RWPE1 (cell line): ENCODE measurements at regions not wholly inside any gene's neighbourhood (a gene's known extent, or its start where the extent isn't known, plus 50 kb on each side); places are given as distances from the start of the nearest gene placed in this dataset.

Source experiments
- CTCF ChIA-PET: fragments of 350-600 bp; sonication (Branson Sonifier 250); formaldehyde crosslinking; extraction: SDS; loops from one replicate; lab custom pipeline; 2021; lab: Yijun Ruan, JAX
- POLR2A ChIA-PET: fragments of 400-600 bp; formaldehyde crosslinking; extraction: SDS; loops from one replicate; lab custom pipeline; 2020; ENCODE audit warnings: antibody characterized with exemption; ENCODE audit not compliant: low non-redundant PET; lab: Yijun Ruan, JAX
- DNase-seq: peaks from one replicate; pipeline ENCODE4 v3.0.0; 2012; ENCODE audit warnings: low spot score
- H3K27ac ChIP-seq: fragments of 450-650 bp; 2 replicates; pipeline ENCODE4 v1.5.1; 2017
- TF ChIP-seq, protein P1 (sequence below): fragments of 450-650 bp; conservative IDR thresholded peaks from 2 replicates; pipeline ENCODE4 v1.5.1; 2017; ENCODE audit warnings: low read depth, mild to moderate bottlenecking

GRCh38 chr4:114236171-114236769 is 256.8 kb upstream of the ARSJ start:
- TF ChIP-seq, protein P1, sequence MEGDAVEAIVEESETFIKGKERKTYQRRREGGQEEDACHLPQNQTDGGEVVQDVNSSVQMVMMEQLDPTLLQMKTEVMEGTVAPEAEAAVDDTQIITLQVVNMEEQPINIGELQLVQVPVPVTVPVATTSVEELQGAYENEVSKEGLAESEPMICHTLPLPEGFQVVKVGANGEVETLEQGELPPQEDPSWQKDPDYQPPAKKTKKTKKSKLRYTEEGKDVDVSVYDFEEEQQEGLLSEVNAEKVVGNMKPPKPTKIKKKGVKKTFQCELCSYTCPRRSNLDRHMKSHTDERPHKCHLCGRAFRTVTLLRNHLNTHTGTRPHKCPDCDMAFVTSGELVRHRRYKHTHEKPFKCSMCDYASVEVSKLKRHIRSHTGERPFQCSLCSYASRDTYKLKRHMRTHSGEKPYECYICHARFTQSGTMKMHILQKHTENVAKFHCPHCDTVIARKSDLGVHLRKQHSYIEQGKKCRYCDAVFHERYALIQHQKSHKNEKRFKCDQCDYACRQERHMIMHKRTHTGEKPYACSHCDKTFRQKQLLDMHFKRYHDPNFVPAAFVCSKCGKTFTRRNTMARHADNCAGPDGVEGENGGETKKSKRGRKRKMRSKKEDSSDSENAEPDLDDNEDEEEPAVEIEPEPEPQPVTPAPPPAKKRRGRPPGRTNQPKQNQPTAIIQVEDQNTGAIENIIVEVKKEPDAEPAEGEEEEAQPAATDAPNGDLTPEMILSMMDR = no peak
- no peak overlapping the region for H3K27ac ChIP-seq
- ChIA-PET CTCF (no interaction called here), POLR2A (no interaction called here)
- DNase-seq = no peak

DNA sequence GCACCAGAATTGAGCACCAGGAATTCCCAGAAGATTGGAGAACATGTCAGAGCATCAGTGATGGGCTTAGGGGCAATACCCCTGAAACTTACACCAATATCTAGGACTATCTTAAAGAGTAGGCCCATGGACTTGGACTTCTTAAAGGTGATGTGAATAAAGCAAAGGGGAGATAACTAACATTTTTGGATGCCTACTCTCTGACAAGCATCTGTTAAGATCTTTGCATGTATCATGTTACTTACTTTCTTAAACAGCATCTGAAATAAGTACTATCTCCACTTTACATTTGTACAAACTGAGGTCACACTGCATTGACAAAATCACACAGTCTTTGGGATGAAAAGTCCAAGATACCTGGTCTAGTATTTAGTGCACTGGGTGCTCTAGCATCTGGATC is 258.6 kb upstream of the ARSJ start:
- POLR2A ChIA-PET = no interaction called here
- no peak overlapping the region for H3K27ac ChIP-seq
- DNase-seq = no peak
- TF ChIP-seq, protein P1 = no peak
- CTCF ChIA-PET = interaction anchor here (0.5 kb wide), 1 partner anchor 168 kb away, joined by 3 read pairs; no protein-coding TSS in a partner anchor

- TF ChIP-seq, protein P1 = no peak
- no peak for DNase-seq
- ChIA-PET CTCF (no interaction called here), POLR2A (no interaction called here)
- no peak overlapping the region for H3K27ac ChIP-seq
Observed at GRCh38 chr4:114249561-114249960, 270.1 kb upstream of the ARSJ start.

GRCh38 chr4:114249976-114250375 is 270.5 kb upstream of the ARSJ start:
- H3K27ac ChIP-seq = no peak overlapping the region
- DNase-seq = no peak
- POLR2A ChIA-PET = no interaction called here
- CTCF ChIA-PET = no interaction called here
- TF ChIP-seq, protein P1 = no peak

GRCh38 chr4:114250439-114250891 is 271.0 kb upstream of the ARSJ start:
- DNase-seq = no peak
- ChIA-PET POLR2A (no interaction called here), CTCF (no interaction called here)
- H3K27ac ChIP-seq = no peak overlapping the region
- TF ChIP-seq, protein P1 = no peak

GRCh38 chr4:114251020-114251419 is 271.6 kb upstream of the ARSJ start:
- POLR2A ChIA-PET = no interaction called here
- no peak overlapping the region for H3K27ac ChIP-seq
- CTCF ChIA-PET = no interaction called here
- TF ChIP-seq, protein P1 = no peak
- DNase-seq = no peak
